SK-N-SH treated with all-trans-retinoic acid at 6 μM for 48 hours (cell line): ENCODE measurements at regions not wholly inside any gene's neighbourhood (a gene's known extent, or its start where the extent isn't known, plus 50 kb on each side); places are given as distances from the start of the nearest gene placed in this dataset.

Experiments
- ATAC-seq: fragments of 200-7000 bp; cut with Tn5 transposase; 3 replicates; pipeline ENCODE4 v1.9.1; 2020; ENCODE audit warnings: mild to moderate bottlenecking, moderate library complexity
- ARNTL ChIP-seq: fragments of 450-650 bp; formaldehyde crosslinking; IDR thresholded peaks from 2 replicates; pipeline ENCODE4 v1.5.0; 2020; ENCODE audit warnings: low read depth, mild to moderate bottlenecking, moderate library complexity, borderline replicate concordance
- BACH2 ChIP-seq: fragments of 250-450 bp; sonication (Bioruptor Pico); IDR thresholded peaks from 2 replicates; pipeline ENCODE4 v1.9.0; 2021; ENCODE audit warnings: mild to moderate bottlenecking, borderline replicate concordance
- CSDC2 ChIP-seq: fragments of 250-450 bp; sonication (Bioruptor Pico); IDR thresholded peaks from 2 replicates; pipeline ENCODE4 v1.5.0; 2020; ENCODE audit warnings: mild to moderate bottlenecking, moderate library complexity
- CSRNP3 ChIP-seq: fragments of 250-450 bp; sonication (Bioruptor Pico); IDR thresholded peaks from 2 replicates; pipeline ENCODE4 v1.5.1; 2021; ENCODE audit warnings: mild to moderate bottlenecking, moderate library complexity
- ESRRG ChIP-seq: fragments of 250-450 bp; sonication (Bioruptor Pico); IDR thresholded peaks from 2 replicates; pipeline ENCODE4 v1.6.1; 2021; ENCODE audit warnings: mild to moderate bottlenecking
- GLIS3 ChIP-seq: fragments of 250-450 bp; sonication (Bioruptor Pico); IDR thresholded peaks from 2 replicates; pipeline ENCODE4 v1.5.0; 2020; ENCODE audit warnings: mild to moderate bottlenecking, moderate library complexity
- ISL1 ChIP-seq: fragments of 250-450 bp; sonication (Bioruptor Pico); IDR thresholded peaks from 2 replicates; pipeline ENCODE4 v2.1.2; 2022; ENCODE audit warnings: mild to moderate bottlenecking, moderate library complexity
- OSR1 ChIP-seq: fragments of 250-450 bp; sonication (Bioruptor Pico); IDR thresholded peaks from 2 replicates; pipeline ENCODE4 v1.8.0; 2022; ENCODE audit warnings: moderate library complexity, mild to moderate bottlenecking, inconsistent platforms
- PPARA ChIP-seq: fragments of 250-450 bp; sonication (Bioruptor Pico); IDR thresholded peaks from 2 replicates; pipeline ENCODE4 v1.5.0; 2020; ENCODE audit warnings: mild to moderate bottlenecking, borderline replicate concordance
- RARB ChIP-seq: fragments of 250-450 bp; sonication (Bioruptor Pico); IDR thresholded peaks from 2 replicates; pipeline ENCODE4 v1.8.0; 2021; ENCODE audit warnings: mild to moderate bottlenecking, moderate library complexity
- SNAI2 ChIP-seq: fragments of 250-450 bp; sonication (Bioruptor Pico); IDR thresholded peaks from 2 replicates; pipeline ENCODE4 v1.5.0; 2020; ENCODE audit warnings: mild to moderate bottlenecking, moderate library complexity
- TCF4 ChIP-seq: fragments of 250-450 bp; sonication (Bioruptor Pico); IDR thresholded peaks from 2 replicates; pipeline ENCODE4 v1.8.0; 2021; ENCODE audit warnings: mild to moderate bottlenecking, moderate library complexity, borderline replicate concordance
- TOX ChIP-seq: fragments of 250-450 bp; sonication (Bioruptor Pico); IDR thresholded peaks from 2 replicates; pipeline ENCODE4 v1.8.0; 2021; ENCODE audit warnings: mild to moderate bottlenecking, moderate library complexity, borderline replicate concordance
- ZFP3 ChIP-seq: fragments of 250-450 bp; sonication (Bioruptor Pico); IDR thresholded peaks from 2 replicates; pipeline ENCODE4 v1.5.0; 2020; ENCODE audit warnings: mild to moderate bottlenecking, moderate library complexity
- ZFP30 ChIP-seq: fragments of 450-650 bp; formaldehyde crosslinking; IDR thresholded peaks from 2 replicates; pipeline ENCODE4 v1.5.0; 2022; ENCODE audit warnings: mild to moderate bottlenecking, moderate library complexity
- ZNF565 ChIP-seq: fragments of 450-650 bp; formaldehyde crosslinking; conservative IDR thresholded peaks from 2 replicates; pipeline ENCODE4 v1.5.0; 2020; ENCODE audit warnings: low read depth, mild to moderate bottlenecking, moderate library complexity
- ZNF70 ChIP-seq: fragments of 450-650 bp; formaldehyde crosslinking; IDR thresholded peaks from 2 replicates; pipeline ENCODE4 v1.5.0; 2020; ENCODE audit warnings: mild to moderate bottlenecking, moderate library complexity
- ZNF8 ChIP-seq: fragments of 450-650 bp; formaldehyde crosslinking; IDR thresholded peaks from 2 replicates; pipeline ENCODE4 v1.5.0; 2020; ENCODE audit warnings: mild to moderate bottlenecking, moderate library complexity
- TF ChIP-seq, protein P1 (sequence below): fragments of 250-450 bp; sonication (Bioruptor Pico); IDR thresholded peaks from 2 replicates; pipeline ENCODE4 v1.5.0; 2020; ENCODE audit warnings: mild to moderate bottlenecking, moderate library complexity
- TF ChIP-seq, protein P2 (sequence below): fragments of 250-450 bp; sonication (Bioruptor Pico); IDR thresholded peaks from 2 replicates; pipeline ENCODE4 v1.8.0; 2021; ENCODE audit warnings: low read depth, mild to moderate bottlenecking, moderate library complexity, borderline replicate concordance
- TF ChIP-seq, protein P3 (sequence below): fragments of 250-450 bp; sonication (Bioruptor Pico); IDR thresholded peaks from 2 replicates; pipeline ENCODE4 v1.5.1; 2020; ENCODE audit warnings: low read depth, mild to moderate bottlenecking, moderate library complexity

DNA sequence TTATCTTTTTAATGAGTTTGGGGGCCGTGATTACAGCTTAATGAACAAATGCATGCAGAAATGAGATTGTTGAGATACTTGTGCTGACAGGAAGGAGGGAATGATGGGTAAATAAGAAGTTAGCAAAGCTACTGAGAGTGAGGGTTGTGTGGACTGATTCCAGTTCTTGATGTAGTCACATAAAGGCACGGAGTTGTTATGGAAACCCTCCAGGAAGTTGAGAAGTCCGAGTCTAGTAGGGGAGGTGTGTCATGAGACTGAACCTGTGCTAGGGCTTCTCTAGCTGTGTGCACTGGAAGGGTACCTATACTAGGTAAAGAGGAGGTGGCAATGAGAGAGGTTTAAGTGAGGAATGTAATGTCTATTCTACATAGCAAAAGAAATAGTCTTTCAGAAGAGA, 475.7 kb downstream of the USP25 start:
- ATAC-seq, result no peak
- no peak for TF ChIP-seq SNAI2
- TF ChIP-seq CSDC2 (CRISPR knock-in tag), result no peak

DNA sequence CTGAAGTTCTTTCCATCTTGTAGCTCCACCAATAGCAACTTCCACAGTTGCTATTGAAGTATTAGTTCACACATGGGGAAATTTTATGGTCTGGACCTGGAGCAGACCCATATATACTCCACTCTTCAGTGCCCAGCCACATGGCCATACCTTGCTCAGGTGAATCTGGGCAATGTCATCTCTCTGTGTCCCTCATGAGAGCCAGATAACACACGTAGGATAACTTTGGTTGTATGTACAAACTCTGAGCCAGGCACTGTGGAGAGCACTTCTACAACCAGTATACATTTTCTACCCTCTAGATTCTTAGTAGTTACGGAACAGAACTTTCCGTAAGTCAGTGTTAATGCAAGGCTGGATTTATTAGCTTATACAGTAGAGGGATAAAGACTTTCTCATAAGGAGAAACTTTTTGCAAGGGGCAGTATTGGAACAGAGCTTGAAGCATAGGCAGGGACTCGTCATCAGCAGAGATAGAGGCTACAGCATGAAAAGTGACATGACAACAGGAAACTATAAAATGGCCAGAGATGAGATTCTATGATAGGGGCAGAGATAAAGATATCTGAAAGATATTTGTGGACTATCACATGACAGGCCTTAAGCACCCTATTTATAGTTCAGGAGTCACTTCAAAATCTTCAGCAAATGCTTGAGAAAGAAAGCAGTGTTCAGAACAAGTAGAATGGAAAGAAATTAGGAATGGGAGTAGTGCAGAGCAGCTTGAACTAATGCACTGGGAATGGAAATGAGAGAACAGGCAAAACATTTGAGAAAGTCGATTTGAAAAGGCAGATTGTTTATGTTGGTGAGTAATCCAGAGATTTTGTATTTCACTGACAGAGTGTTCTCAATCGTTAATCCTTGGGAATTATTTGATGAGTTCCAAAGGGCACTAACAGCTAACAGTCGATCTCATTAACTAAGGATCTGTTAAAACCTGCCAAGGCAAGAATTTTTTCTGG, 481.8 kb downstream of the USP25 start:
- TF ChIP-seq ISL1 (CRISPR knock-in tag) (no peak), ZNF8 (CRISPR knock-in tag) (no peak), TCF4 (CRISPR knock-in tag) (no peak), GLIS3 (CRISPR knock-in tag) (no peak), OSR1 (CRISPR knock-in tag) (no peak), ZNF565 (CRISPR knock-in tag) (no peak), ZFP30 (CRISPR knock-in tag) (no peak), RARB (CRISPR knock-in tag) (no peak), ESRRG (no peak)
- TF ChIP-seq, protein P1, sequence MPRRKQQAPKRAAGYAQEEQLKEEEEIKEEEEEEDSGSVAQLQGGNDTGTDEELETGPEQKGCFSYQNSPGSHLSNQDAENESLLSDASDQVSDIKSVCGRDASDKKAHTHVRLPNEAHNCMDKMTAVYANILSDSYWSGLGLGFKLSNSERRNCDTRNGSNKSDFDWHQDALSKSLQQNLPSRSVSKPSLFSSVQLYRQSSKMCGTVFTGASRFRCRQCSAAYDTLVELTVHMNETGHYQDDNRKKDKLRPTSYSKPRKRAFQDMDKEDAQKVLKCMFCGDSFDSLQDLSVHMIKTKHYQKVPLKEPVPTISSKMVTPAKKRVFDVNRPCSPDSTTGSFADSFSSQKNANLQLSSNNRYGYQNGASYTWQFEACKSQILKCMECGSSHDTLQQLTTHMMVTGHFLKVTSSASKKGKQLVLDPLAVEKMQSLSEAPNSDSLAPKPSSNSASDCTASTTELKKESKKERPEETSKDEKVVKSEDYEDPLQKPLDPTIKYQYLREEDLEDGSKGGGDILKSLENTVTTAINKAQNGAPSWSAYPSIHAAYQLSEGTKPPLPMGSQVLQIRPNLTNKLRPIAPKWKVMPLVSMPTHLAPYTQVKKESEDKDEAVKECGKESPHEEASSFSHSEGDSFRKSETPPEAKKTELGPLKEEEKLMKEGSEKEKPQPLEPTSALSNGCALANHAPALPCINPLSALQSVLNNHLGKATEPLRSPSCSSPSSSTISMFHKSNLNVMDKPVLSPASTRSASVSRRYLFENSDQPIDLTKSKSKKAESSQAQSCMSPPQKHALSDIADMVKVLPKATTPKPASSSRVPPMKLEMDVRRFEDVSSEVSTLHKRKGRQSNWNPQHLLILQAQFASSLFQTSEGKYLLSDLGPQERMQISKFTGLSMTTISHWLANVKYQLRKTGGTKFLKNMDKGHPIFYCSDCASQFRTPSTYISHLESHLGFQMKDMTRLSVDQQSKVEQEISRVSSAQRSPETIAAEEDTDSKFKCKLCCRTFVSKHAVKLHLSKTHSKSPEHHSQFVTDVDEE, result no peak
- ATAC-seq, result no peak

- ATAC-seq, result no peak
- TF ChIP-seq CSRNP3 (CRISPR knock-in tag), result no peak
- TF ChIP-seq BACH2 (CRISPR knock-in tag), result no peak
- TF ChIP-seq ARNTL, result no peak
- no peak for TF ChIP-seq TCF4 (CRISPR knock-in tag)
- no peak for TF ChIP-seq SNAI2
- no peak for TF ChIP-seq ZNF8 (CRISPR knock-in tag)
- TF ChIP-seq RARB (CRISPR knock-in tag), result no peak
- TF ChIP-seq, protein P2, sequence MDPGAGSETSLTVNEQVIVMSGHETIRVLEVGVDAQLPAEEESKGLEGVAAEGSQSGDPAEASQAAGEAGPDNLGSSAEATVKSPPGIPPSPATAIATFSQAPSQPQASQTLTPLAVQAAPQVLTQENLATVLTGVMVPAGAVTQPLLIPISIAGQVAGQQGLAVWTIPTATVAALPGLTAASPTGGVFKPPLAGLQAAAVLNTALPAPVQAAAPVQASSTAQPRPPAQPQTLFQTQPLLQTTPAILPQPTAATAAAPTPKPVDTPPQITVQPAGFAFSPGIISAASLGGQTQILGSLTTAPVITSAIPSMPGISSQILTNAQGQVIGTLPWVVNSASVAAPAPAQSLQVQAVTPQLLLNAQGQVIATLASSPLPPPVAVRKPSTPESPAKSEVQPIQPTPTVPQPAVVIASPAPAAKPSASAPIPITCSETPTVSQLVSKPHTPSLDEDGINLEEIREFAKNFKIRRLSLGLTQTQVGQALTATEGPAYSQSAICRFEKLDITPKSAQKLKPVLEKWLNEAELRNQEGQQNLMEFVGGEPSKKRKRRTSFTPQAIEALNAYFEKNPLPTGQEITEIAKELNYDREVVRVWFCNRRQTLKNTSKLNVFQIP (CRISPR knock-in tag), result no peak
- no peak for TF ChIP-seq ZFP30 (CRISPR knock-in tag)
- no peak for TF ChIP-seq CSDC2 (CRISPR knock-in tag)
- TF ChIP-seq TOX, result no peak
- no peak for TF ChIP-seq GLIS3 (CRISPR knock-in tag)
- no peak for TF ChIP-seq ZNF70 (CRISPR knock-in tag)
- TF ChIP-seq, protein P3, sequence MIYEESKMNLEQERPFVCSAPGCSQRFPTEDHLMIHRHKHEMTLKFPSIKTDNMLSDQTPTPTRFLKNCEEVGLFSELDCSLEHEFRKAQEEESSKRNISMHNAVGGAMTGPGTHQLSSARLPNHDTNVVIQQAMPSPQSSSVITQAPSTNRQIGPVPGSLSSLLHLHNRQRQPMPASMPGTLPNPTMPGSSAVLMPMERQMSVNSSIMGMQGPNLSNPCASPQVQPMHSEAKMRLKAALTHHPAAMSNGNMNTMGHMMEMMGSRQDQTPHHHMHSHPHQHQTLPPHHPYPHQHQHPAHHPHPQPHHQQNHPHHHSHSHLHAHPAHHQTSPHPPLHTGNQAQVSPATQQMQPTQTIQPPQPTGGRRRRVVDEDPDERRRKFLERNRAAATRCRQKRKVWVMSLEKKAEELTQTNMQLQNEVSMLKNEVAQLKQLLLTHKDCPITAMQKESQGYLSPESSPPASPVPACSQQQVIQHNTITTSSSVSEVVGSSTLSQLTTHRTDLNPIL (CRISPR knock-in tag), result no peak
- no peak for TF ChIP-seq PPARA
- TF ChIP-seq, protein P1, result no peak
- no peak for TF ChIP-seq ESRRG
- TF ChIP-seq ZFP3, result no peak
- TF ChIP-seq ISL1 (CRISPR knock-in tag), result no peak
- no peak for TF ChIP-seq OSR1 (CRISPR knock-in tag)
Measured at GRCh38 chr21:16213518-16213917, 483.7 kb downstream of the USP25 start.
